ENCODE measurements at regions not wholly inside any gene's neighbourhood (a gene's known extent, or its start where the extent isn't known, plus 50 kb on each side); places are given as distances from the start of the nearest gene placed in this dataset.

DNA sequence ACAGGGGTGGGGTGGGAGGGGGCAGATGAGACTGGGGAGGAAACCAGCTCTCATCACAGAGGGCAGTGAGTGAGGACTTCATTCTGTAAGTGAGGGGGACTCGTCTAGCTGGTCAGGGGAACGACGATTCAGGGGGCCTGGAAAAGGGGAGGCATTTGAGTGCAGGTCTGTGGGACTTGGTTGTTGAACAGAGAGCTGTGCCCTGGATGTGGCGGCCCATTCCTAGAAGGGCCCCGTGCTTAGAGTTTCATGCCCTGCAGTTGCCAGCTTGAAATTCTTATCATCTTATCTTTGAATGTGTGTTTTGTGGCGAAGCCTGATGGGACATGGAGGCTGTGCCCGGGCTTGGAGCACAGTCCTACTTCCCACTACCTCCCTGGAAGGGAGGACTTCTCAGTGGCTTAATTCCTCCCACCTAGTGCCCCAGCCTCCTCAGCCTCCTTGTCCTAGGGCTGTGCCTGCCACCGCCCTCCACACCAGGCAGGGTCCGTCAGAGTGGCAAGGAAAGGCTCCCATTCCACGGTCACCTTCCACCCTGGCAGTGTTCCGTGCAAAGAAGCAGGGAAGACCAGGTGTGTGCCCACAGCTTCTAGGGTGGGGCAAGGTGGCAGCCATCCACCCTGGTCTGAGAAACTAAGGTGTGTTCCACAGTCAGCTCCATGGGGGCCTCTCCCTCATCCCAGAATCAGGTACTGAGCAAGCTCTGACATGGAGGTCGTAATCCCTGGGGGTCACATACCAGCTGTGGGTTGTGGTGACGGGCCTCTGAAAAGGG, 59.7 kb upstream of the LMO1 start:
- DNase-seq (ENCODE audit: low read depth in 2 of 2), result no peak

DNA sequence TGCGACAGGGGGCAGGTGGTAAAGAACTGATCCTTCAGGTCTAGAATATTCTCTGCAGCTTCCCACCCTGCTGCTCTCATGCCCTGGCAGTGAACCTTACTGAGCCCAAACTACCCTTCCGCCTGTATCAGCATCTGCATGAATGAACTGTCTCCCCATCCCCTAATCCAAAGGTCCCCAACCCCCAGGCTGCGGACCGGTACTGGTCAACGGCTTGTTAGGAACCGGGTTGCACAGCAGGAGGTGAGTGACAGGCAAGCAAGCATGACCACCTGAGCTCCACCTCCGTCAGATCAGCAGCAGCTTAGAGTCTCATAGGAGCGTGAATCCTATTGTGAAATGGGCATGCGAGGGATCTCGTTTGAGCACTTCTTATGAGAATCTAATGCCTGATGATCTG, 58.2 kb upstream of the LMO1 start:
- no peak for DNase-seq (ENCODE audit: low read depth in 2 of 2)

DNA sequence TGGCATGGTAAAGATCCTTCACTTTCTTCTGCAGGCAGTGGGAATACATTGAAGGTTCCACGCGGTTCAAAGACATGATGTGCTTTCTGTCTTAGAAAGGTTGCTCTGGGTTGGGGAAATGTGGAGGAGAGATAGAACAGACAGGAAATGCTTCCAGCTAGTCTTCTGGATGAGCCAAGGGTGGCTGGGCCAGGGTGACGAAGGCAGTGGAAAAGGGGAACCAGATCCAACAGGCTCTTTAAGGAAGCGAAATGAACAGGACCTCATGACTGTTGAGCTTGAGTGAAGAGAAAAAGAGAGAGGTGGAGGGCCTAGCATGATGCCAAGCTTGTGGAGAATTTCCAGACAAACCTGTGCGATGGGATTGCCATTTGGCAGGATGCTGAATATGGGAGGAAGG, 56.4 kb upstream of the LMO1 start:
- no peak for DNase-seq (ENCODE audit: low read depth in 2 of 2)

DNA sequence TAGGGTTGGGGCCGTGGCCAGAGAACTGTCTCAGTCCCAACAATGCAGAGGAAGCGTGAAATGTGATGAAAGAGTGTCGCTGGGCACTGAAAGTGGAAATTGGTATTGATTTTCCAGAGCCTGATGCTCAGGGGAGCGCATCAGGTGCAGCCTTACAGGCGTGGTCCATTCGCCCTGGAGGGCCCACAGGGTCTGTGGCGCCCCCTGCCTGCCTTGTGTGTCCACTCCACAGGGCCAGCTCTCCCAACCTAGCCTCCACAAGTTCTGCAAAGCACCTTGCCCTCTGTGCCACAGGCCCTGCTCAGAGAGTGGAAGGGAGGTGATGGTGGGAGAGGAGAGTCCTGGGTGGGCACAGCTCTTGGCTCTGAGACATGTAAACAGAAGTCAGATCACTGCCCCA, 54.9 kb upstream of the LMO1 start:
- DNase-seq (ENCODE audit: low read depth in 2 of 2), result no peak

DNA sequence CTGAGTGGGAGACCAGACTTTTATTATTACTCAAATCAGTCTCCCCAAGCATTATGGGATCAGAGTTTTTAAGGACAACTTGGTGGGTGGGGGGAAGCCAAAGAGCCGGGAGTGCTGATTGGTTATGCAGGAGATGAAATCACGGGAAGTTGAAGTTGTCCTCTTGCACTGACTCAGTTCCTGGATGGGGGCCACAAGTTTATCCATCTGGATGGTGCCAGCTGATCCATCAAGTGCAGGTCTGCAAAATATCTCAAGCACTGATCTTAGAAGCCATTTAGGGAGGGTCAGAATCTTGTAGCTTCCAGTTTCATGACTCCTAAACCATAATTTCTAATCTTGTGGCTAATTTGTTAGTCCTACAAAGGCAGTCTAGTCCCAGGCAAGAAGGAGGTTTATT, 53.5 kb upstream of the LMO1 start:
- DNase-seq (ENCODE audit: low read depth in 2 of 2), result no peak

DNA sequence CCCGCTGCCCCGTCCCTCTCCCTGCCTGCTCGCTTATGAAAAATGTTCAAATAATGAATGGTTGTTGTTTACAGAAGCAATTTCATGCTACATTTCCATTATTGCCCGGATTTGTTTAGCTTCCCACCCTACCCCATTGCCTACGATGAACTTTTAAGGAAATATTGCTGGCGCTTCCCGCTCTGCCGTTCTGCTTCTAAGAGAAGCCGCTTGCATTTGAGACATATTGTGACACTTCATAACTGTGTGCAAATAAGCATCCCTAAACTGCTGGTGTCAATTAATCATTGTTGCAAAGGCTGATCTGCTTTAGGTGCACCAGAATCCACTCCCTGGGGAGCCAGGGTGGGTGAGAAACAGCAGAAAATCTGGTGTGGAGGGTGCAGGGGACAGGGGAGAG, 52.3 kb upstream of the LMO1 start:
- no peak for DNase-seq (ENCODE audit: low read depth in 2 of 2)

DNA sequence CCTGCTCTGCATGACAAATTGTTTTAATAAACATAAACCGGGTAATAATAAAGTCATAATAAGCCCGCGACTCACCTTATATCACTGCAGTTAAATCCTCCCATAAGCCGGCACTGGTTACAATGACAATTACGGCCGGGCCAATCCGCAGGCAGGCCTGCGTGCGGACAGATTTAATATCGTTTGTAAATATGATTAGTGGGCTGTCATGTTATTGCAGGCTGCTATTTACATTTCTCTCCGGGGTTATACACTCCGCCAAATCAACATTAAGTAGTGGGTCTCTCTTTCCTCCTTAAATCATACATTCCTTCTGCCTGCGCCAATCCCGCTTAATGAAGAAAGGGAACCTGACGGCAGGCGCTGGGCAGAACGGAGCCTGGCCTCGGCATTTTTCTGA, 51.8 kb upstream of the LMO1 start:
- no peak for DNase-seq (ENCODE audit: low read depth in 2 of 2)

DNA sequence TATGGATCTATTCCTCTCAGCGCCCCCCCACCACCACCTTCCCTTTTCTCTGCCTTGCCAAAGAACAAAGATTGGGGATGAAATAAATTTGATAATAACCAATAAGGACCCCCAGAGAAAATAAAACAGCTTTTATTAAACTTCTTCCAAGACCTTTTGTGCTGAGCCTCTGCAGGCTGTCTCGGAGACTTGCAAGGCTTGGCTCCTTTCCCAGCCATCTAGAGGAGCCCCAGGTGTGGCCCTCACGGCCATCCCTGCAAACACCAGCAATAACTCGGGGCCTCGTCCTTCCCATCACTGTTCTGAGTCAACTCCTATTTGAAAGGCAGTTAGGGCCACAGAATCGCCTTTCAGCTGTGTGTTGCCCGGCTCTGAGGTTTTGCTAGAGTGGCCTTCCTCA, 51.2 kb upstream of the LMO1 start:
- no peak for DNase-seq (ENCODE audit: low read depth in 2 of 2)

DNA sequence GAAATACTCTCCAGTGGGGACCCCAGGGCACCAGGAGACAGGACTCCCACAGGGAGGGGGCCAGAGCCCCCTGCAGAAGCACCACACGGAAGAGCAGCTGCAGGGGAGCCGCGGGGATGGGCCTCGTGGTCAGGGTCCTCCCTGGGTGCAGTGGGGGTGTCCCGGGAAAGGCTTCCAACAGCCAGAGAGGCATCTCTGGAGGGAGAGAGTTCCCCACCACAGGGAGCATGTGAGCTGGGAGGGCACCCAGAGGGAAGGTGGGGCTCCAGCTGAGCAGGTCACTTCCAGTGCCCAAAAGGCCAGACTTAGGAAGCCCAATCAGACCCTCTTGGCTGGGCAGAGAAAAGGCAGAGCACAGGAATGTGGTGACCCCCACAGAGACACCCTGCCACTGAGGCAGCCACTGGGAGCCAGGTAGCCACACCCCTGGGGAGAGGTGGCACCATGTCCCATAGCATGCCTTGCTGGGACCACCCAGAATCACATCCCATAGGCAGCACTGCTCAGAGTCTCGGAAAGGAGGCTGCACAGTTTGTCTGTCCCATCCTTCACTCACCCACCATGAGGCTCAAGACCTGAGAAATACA, 49.9 kb upstream of the LMO1 start:
- no peak for DNase-seq (ENCODE audit: low read depth in 2 of 2)

All from fibroblast of skin of left biceps (primary cell).